GM12892 (cell line): ENCODE measurements at regions not wholly inside any gene's neighbourhood (a gene's known extent, or its start where the extent isn't known, plus 50 kb on each side); places are given as distances from the start of the nearest gene placed in this dataset.

Source experiments
- POLR2A ChIP-seq: IDR thresholded peaks from 2 replicates; pipeline ENCODE4 v1.6.1; 2011; ENCODE audit warnings: low read depth, low read length, control low read depth
- POLR2AphosphoS5 ChIP-seq: IDR thresholded peaks from 2 replicates; pipeline ENCODE4 v1.6.1; 2011; ENCODE audit warnings: low read depth, low read length, control low read depth

- TF ChIP-seq POLR2AphosphoS5 = no peak
- TF ChIP-seq POLR2A = no peak
Observed at GRCh38 chr1:5311147-5311546, 656.7 kb downstream of the AJAP1 start.
